CD14-positive monocyte (primary cell): ENCODE measurements at regions not wholly inside any gene's neighbourhood (a gene's known extent, or its start where the extent isn't known, plus 50 kb on each side); places are given as distances from the start of the nearest gene placed in this dataset.

Experiments
- DNase-seq, 3 donors: peaks; one replicate each; pipeline ENCODE4 v3.0.0-alpha.2; 2011 to 2022
- H2AFZ ChIP-seq: 2 replicates; pipeline ENCODE4 v1.6.0; 2012; ENCODE audit warnings: mild to moderate bottlenecking, low read depth, low read length, inconsistent platforms; ENCODE audit not compliant: insufficient read depth, poor library complexity, severe bottlenecking
- H3K27ac ChIP-seq, 2 donors: 1 replicate in 1 of 2; 2 replicates in 1 of 2; pipeline ENCODE4 v1.5.1; 2012 to 2013; ENCODE audit warnings: low read length in 2 of 2, control low read depth in 1 of 2, inconsistent platforms in 1 of 2, low read depth in 1 of 2, mild to moderate bottlenecking in 1 of 2
- H3K27me3 ChIP-seq, 2 donors: one replicate each; pipeline versions ENCODE4 v1.6.0 to v1.6.1; 2011 to 2013; ENCODE audit warnings: low read length in 2 of 2; ENCODE audit not compliant: control insufficient read depth in 2 of 2, insufficient read depth in 2 of 2
- H3K36me3 ChIP-seq, 2 donors: replicated peaks in 1 of 2; 1 replicate in 1 of 2; 2 replicates in 1 of 2; pipeline versions ENCODE4 v1.5.1 to v1.6.1; 2012 to 2013; ENCODE audit warnings: low read length in 2 of 2, control low read depth in 1 of 2, inconsistent platforms in 1 of 2, mild to moderate bottlenecking in 1 of 2; ENCODE audit not compliant: insufficient read depth in 2 of 2, control insufficient read depth in 1 of 2
- H3K4me1 ChIP-seq, 2 donors: 1 replicate in 1 of 2; 2 replicates in 1 of 2; pipeline versions ENCODE4 v1.5.1 to v1.6.1; 2012 to 2013; ENCODE audit warnings: low read length in 2 of 2, control low read depth in 1 of 2, inconsistent platforms in 1 of 2, mild to moderate bottlenecking in 1 of 2, moderate library complexity in 1 of 2; ENCODE audit not compliant: insufficient read depth in 2 of 2, control insufficient read depth in 1 of 2
- H3K4me2 ChIP-seq: replicated peaks from 2 replicates; pipeline ENCODE3; 2012; ENCODE audit warnings: low read length, moderate library complexity, mild to moderate bottlenecking; ENCODE audit not compliant: poor library complexity, severe bottlenecking; ENCODE audit errors: extremely low read depth
- H3K4me3 ChIP-seq, 3 experiments: fragments of 200-600 bp in 1 of 3; sonication (generic) in 1 of 3; replicated peaks in 1 of 3; 1 replicate in 2 of 3; 2 replicates in 1 of 3; pipeline ENCODE4 v1.5.1; 2011 to 2013; ENCODE audit warnings: low read length in 3 of 3, mild to moderate bottlenecking in 3 of 3, control low read depth in 2 of 3, low read depth in 2 of 3, inconsistent platforms in 1 of 3, moderate library complexity in 1 of 3
- H3K79me2 ChIP-seq: 2 replicates; pipeline ENCODE4 v1.6.0; 2012; ENCODE audit warnings: mild to moderate bottlenecking, control low read depth, inconsistent platforms, low read length, moderate library complexity; ENCODE audit not compliant: insufficient read depth
- H3K9ac ChIP-seq: 2 replicates; pipeline ENCODE4 v1.6.0; 2017; ENCODE audit warnings: low read length, mild to moderate bottlenecking; ENCODE audit not compliant: insufficient read depth, poor library complexity, severe bottlenecking
- H3K9me3 ChIP-seq, 2 donors: replicated peaks in 1 of 2; 1 replicate in 1 of 2; 2 replicates in 1 of 2; pipeline versions ENCODE4 v1.5.1 to v1.6.1; 2012 to 2013; ENCODE audit warnings: low read length in 2 of 2, control low read depth in 1 of 2; ENCODE audit not compliant: control insufficient read depth in 1 of 2, insufficient read depth in 1 of 2
- H4K20me1 ChIP-seq: 2 replicates; pipeline ENCODE4 v1.6.0; 2012; ENCODE audit warnings: mild to moderate bottlenecking, low read length, control low read depth, moderate library complexity; ENCODE audit not compliant: insufficient read depth
- H3K27ac Mint-ChIP-seq, 7 donors: one replicate each; pipeline ENCODE4 v1.8.0; 2020; ENCODE audit warnings: mild to moderate bottlenecking in 7 of 7, mixed read lengths in 7 of 7, moderate library complexity in 6 of 7, inconsistent platforms in 2 of 7
- H3K27me3 Mint-ChIP-seq, 3 donors: one replicate each; pipeline ENCODE4 v1.8.0; 2021 to 2022; ENCODE audit warnings: low read depth in 3 of 3, mild to moderate bottlenecking in 3 of 3, mixed read lengths in 3 of 3, moderate library complexity in 3 of 3, inconsistent platforms in 1 of 3
- H3K36me3 Mint-ChIP-seq, 2 donors: one replicate each; pipeline ENCODE4 v1.8.0; 2020; ENCODE audit warnings: mixed read lengths in 2 of 2, inconsistent platforms in 1 of 2, mild to moderate bottlenecking in 1 of 2
- H3K4me1 Mint-ChIP-seq: one replicate; pipeline ENCODE4 v1.8.0; 2020; ENCODE audit warnings: mild to moderate bottlenecking, mixed read lengths
- H3K4me3 Mint-ChIP-seq, 2 donors: one replicate each; pipeline ENCODE4 v1.8.0; 2020; ENCODE audit warnings: mild to moderate bottlenecking in 2 of 2, mixed read lengths in 2 of 2, moderate library complexity in 1 of 2
- H3K9me3 Mint-ChIP-seq, 7 donors: one replicate each; pipeline ENCODE4 v1.8.0; 2020 to 2022; ENCODE audit warnings: mixed read lengths in 7 of 7, mild to moderate bottlenecking in 6 of 7, moderate library complexity in 6 of 7, inconsistent platforms in 2 of 7
- CTCF ChIP-seq: fragments of 200-600 bp; IDR thresholded peaks from one replicate; pipeline ENCODE4 v1.8.0; 2022; ENCODE audit warnings: antibody characterized with exemption, mild to moderate bottlenecking
- WGBS: methylation state at CpG from one replicate; pipeline ENCODE4 v1.1.5; 2013; ENCODE audit warnings: missing lambda C conversion rate; ENCODE audit not compliant: insufficient coverage; 5-methylcytosine and 5-hydroxymethylcytosine counted together
- intact Hi-C, 2 donors: fragments of 100-400 bp; cut with micrococcal nuclease; formaldehyde crosslinking; loops; one replicate each; pipeline versions ENCODE4 v1.15.0 to v1.15.1; 2023

- H3K27ac Mint-ChIP-seq, result no peak overlapping the region
- intact Hi-C loops, result no loop called here
- Histone ChIP-seq H3K27me3 (no peaks in the 10 kb centered on the region), H3K9ac (no peak overlapping the region), H4K20me1 (no peaks in the 10 kb centered on the region), H3K9me3 (no peaks in the 10 kb centered on the region), H3K36me3 (no peaks in the 10 kb centered on the region), H3K27ac (no peak overlapping the region), H3K4me1 (no peaks in the 10 kb centered on the region), H3K4me2 (no peak overlapping the region), H2AFZ (no peak overlapping the region), H3K79me2 (no peaks in the 10 kb centered on the region), H3K4me3 (no peak overlapping the region)
- H3K9me3 Mint-ChIP-seq, result peaks cover 0 to 3% (median 0%) of the 10 kb centered on the region in 7 donors
- no peak overlapping the region for H3K4me3 Mint-ChIP-seq
- no peaks in the 10 kb centered on the region for H3K27me3 Mint-ChIP-seq
- no peaks in the 10 kb centered on the region for H3K4me1 Mint-ChIP-seq
- DNase-seq, result no peak
- TF ChIP-seq CTCF, result no peak
- H3K36me3 Mint-ChIP-seq, result no peaks in the 10 kb centered on the region
- WGBS, result no CpG with 5 or more reads among the region's 3 CpGs
Observed at GRCh38 chr4:167397586-167397985, 163.3 kb upstream of the SPOCK3 start.

GRCh38 chr4:167399201-167399600, 164.9 kb upstream of the SPOCK3 start:
- Histone ChIP-seq H2AFZ (no peak overlapping the region), H3K79me2 (no peaks in the 10 kb centered on the region), H3K27me3 (no peaks in the 10 kb centered on the region), H3K4me3 (no peak overlapping the region), H3K27ac (no peak overlapping the region), H3K9me3 (no peaks in the 10 kb centered on the region), H3K36me3 (no peaks in the 10 kb centered on the region), H3K4me2 (no peak overlapping the region), H3K9ac (no peak overlapping the region), H4K20me1 (no peaks in the 10 kb centered on the region), H3K4me1 (no peaks in the 10 kb centered on the region)
- no peaks in the 10 kb centered on the region for H3K27me3 Mint-ChIP-seq
- peaks cover 0 to 5% (median 1%) of the 10 kb centered on the region in 7 donors for H3K9me3 Mint-ChIP-seq
- TF ChIP-seq CTCF, result no peak
- no peaks in the 10 kb centered on the region for H3K36me3 Mint-ChIP-seq
- H3K27ac Mint-ChIP-seq, result no peak overlapping the region
- WGBS, result no CpG with 5 or more reads among the region's 1 CpG
- intact Hi-C loops, result no loop called here
- H3K4me3 Mint-ChIP-seq, result no peak overlapping the region
- no peaks in the 10 kb centered on the region for H3K4me1 Mint-ChIP-seq
- DNase-seq, result no peak
